Gastroesophageal sphincter (tissue), 4 donors: ENCODE measurements at regions not wholly inside any gene's neighbourhood (a gene's known extent, or its start where the extent isn't known, plus 50 kb on each side); places are given as distances from the start of the nearest gene placed in this dataset.

Experiments used
- ATAC-seq: fragments of 150-250 bp; one replicate; pipeline ENCODE4 v1.9.1; 2016; ENCODE audit warnings: mild to moderate bottlenecking, moderate library complexity
- H3K27ac ChIP-seq, 4 donors: fragments of 200-600 bp; sonication (generic) in 3 of 4; 1 replicate in 3 of 4; 2 replicates in 1 of 4; pipeline ENCODE4 v1.5.1; 2016 to 2019
- H3K27me3 ChIP-seq: fragments of 200-600 bp; sonication (generic); one replicate; pipeline ENCODE4 v1.5.1; 2019
- H3K36me3 ChIP-seq, 2 donors: fragments of 200-600 bp; sonication (generic); one replicate each; pipeline ENCODE4 v1.5.1; 2019; ENCODE audit warnings: control low read depth in 1 of 2
- H3K4me1 ChIP-seq, 3 donors: fragments of 200-600 bp; sonication (generic); 1 replicate in 2 of 3; 2 replicates in 1 of 3; pipeline ENCODE4 v1.5.1; 2016 to 2019; ENCODE audit warnings: control low read depth in 2 of 3
- H3K4me3 ChIP-seq, 2 donors: fragments of 200-600 bp; sonication (generic); one replicate each; pipeline ENCODE4 v1.5.1; 2019; ENCODE audit warnings: mild to moderate bottlenecking in 1 of 2, moderate library complexity in 1 of 2
- H3K9me3 ChIP-seq, 3 donors: fragments of 200-600 bp; sonication (generic); one replicate each; pipeline ENCODE4 v1.5.1; 2017 to 2019; ENCODE audit warnings: control low read depth in 2 of 3
- CTCF ChIP-seq, 4 experiments: fragments of 200-600 bp in 2 of 4; fragments of 450-650 bp in 2 of 4; sonication (generic) in 1 of 4; IDR thresholded peaks; one replicate each; pipeline ENCODE4 v1.5.1; 2017 to 2019; ENCODE audit warnings: antibody characterized with exemption in 4 of 4, mild to moderate bottlenecking in 2 of 4, moderate library complexity in 2 of 4
- EP300 ChIP-seq: sonication (generic); formaldehyde crosslinking; IDR thresholded peaks from one replicate; pipeline ENCODE4 v1.6.1; 2017; ENCODE audit warnings: antibody characterized with exemption, mild to moderate bottlenecking
- POLR2A ChIP-seq, 2 donors: fragments of 450-650 bp; IDR thresholded peaks; one replicate each; pipeline ENCODE4 v1.6.1; 2017; ENCODE audit warnings: antibody characterized with exemption in 2 of 2, mild to moderate bottlenecking in 2 of 2, moderate library complexity in 1 of 2
- POLR2AphosphoS5 ChIP-seq: sonication (generic); formaldehyde crosslinking; IDR thresholded peaks from one replicate; pipeline ENCODE4 v1.6.1; 2017; ENCODE audit warnings: antibody characterized with exemption
- WGBS, 2 donors: methylation state at CpG; one replicate each; pipeline ENCODE4 v1.1.5; 2018; ENCODE audit warnings: low coverage in 1 of 2; 5-methylcytosine and 5-hydroxymethylcytosine counted together

DNA sequence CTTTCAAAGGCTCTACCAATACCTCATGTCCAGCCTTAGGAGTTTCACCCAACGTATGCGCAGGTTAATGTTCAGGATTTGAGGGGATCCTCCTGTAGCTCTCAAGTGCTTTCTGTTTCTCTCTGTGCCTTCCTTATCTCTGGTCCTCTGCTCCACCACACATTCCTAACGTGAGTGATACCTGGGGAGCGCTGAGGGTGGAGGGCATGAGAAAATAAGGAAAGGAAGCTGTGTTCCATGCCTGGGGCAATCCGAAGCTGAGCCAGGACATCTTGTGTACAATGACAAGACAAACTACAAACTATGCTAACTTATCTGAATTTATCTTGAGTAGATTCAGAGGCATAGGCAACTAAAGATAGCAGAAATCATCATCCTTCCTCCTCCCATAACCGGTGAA lies 136.4 kb downstream of the SST start:
- 40 to 54% methylated on average over 1 to 6 of the region's 6 CpGs for WGBS, 2 donors
- Histone ChIP-seq H3K9me3 (no peaks in the 10 kb centered on the region), H3K36me3 (no peaks in the 10 kb centered on the region), H3K4me3 (no peak overlapping the region), H3K27ac (no peak overlapping the region), H3K4me1 (no peaks in the 10 kb centered on the region), H3K27me3 (peaks cover 5% of the 10 kb centered on the region)
- no peak for ATAC-seq
- TF ChIP-seq POLR2A (IDR thresholded peaks at IDR 0.05) (no peak), EP300 (no peak), POLR2AphosphoS5 (no peak), CTCF (IDR thresholded peaks at IDR 0.05) (no peak)

DNA sequence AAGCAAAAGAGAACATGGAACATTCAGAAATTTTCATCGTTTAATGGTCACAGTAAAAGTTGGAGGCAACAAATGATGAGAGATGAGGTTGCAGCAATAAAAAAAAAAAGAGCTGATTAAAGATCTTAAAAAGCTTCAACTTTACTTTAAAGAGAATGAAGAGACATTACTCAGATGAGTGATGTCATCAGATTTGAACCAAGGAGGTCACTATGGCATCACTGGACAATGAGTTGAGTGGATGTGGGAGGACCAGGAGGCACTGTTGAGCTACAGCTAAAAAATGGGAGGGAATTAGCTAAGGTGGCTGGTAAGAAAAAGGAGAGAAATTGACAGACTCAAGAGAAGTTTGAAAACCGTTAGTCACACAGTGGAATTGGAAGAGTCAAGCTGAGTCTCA lies 138.4 kb downstream of the SST start:
- Histone ChIP-seq H3K9me3 (no peaks in the 10 kb centered on the region), H3K27ac (no peak overlapping the region), H3K4me3 (no peak overlapping the region), H3K4me1 (no peaks in the 10 kb centered on the region), H3K27me3 (peaks cover 7% of the 10 kb centered on the region), H3K36me3 (no peaks in the 10 kb centered on the region)
- no peak for ATAC-seq
- WGBS, 2 donors, result 70 to 71% methylated on average over 2 of the region's 2 CpGs
- TF ChIP-seq POLR2A (IDR thresholded peaks at IDR 0.05) (no peak), EP300 (no peak), CTCF (IDR thresholded peaks at IDR 0.05) (no peak), POLR2AphosphoS5 (no peak)

- Histone ChIP-seq H3K36me3 (no peaks in the 10 kb centered on the region), H3K9me3 (no peaks in the 10 kb centered on the region), H3K4me1 (no peaks in the 10 kb centered on the region), H3K27me3 (no peaks in the 10 kb centered on the region), H3K4me3 (no peak overlapping the region), H3K27ac (no peak overlapping the region)
- WGBS, 2 donors, result 56% methylated on average over 1 of the region's 1 CpG
- TF ChIP-seq POLR2AphosphoS5 (no peak), EP300 (no peak), POLR2A (IDR thresholded peaks at IDR 0.05) (no peak), CTCF (IDR thresholded peaks at IDR 0.05) (no peak)
- no peak for ATAC-seq
Measured at GRCh38 chr3:187522890-187523289, 147.3 kb downstream of the SST start.

DNA sequence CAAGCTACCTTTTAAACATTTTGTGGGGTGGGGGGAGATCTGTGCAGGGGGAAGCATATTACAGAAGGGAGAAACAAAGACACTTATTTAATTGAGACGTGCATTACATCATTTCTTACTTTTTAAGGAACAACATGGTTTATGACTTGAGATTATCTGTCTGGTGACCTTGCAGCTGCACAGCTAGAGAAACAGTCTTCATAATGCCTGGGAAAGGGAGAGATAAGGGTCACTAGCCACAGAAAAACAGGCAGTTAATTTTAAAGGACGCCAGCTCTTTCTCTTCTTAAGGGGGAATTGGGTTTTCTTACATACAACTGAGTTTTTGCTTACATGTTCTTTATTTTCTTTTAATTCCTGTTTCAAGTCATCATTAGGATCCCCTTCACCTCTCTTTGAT lies 147.9 kb downstream of the SST start:
- 12 to 51% methylated on average over 2 of the region's 2 CpGs for WGBS, 2 donors
- TF ChIP-seq POLR2A (IDR thresholded peaks at IDR 0.05) (no peak), POLR2AphosphoS5 (no peak), EP300 (no peak), CTCF (IDR thresholded peaks at IDR 0.05) (no peak)
- H3K36me3 ChIP-seq, result no peaks in the 10 kb centered on the region
- no peaks in the 10 kb centered on the region for H3K4me1 ChIP-seq
- H3K4me3 ChIP-seq, result no peak overlapping the region
- H3K27ac ChIP-seq, result no peak overlapping the region
- ATAC-seq, result no peak
- no peaks in the 10 kb centered on the region for H3K9me3 ChIP-seq
- no peaks in the 10 kb centered on the region for H3K27me3 ChIP-seq

- no peak for ATAC-seq
- Histone ChIP-seq H3K27ac (no peak overlapping the region), H3K4me3 (no peak overlapping the region), H3K9me3 (no peaks in the 10 kb centered on the region), H3K36me3 (no peaks in the 10 kb centered on the region), H3K27me3 (no peaks in the 10 kb centered on the region), H3K4me1 (no peaks in the 10 kb centered on the region)
- WGBS, 2 donors, result 65 to 71% methylated on average over 2 of the region's 2 CpGs
- TF ChIP-seq POLR2AphosphoS5, result no peak
- no peak for TF ChIP-seq CTCF (IDR thresholded peaks at IDR 0.05)
- no peak for TF ChIP-seq POLR2A (IDR thresholded peaks at IDR 0.05)
- no peak for TF ChIP-seq EP300
Measured at GRCh38 chr3:187521546-187521945, 148.6 kb downstream of the SST start.
